ENCODE measurements at regions not wholly inside any gene's neighbourhood (a gene's known extent, or its start where the extent isn't known, plus 50 kb on each side); places are given as distances from the start of the nearest gene placed in this dataset.

GRCh38 chr6:106830930-106831329 lies 143.6 kb downstream of the CD24 start:
- TF ChIP-seq CTCF (IDR thresholded peaks at IDR 0.05), result no peak
- TF ChIP-seq POLR2A (IDR thresholded peaks at IDR 0.05), result no peak
